ENCODE measurements at regions not wholly inside any gene's neighbourhood (a gene's known extent, or its start where the extent isn't known, plus 50 kb on each side); places are given as distances from the start of the nearest gene placed in this dataset.

DNA sequence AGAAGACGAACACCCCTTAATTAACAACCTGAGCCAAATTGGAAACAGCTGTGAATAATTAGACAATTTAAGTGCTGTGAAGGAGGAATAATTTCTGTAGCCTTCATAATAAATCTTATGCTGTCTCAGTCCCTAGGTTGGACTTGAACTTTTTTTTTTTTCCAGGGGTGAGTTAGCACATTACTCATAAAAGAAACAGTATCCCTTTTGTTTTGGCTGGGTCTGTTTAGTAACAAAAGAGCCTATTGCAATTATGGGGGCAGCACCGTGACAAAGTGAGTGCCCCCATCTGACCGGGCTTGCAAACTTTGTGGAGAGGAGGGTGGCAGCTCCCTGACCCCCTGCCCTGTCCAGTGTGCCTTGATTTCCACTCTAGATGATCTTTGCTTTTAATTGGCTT is 167.4 kb downstream of the DICER1 start (continued):
- TF ChIP-seq, protein P1, sequence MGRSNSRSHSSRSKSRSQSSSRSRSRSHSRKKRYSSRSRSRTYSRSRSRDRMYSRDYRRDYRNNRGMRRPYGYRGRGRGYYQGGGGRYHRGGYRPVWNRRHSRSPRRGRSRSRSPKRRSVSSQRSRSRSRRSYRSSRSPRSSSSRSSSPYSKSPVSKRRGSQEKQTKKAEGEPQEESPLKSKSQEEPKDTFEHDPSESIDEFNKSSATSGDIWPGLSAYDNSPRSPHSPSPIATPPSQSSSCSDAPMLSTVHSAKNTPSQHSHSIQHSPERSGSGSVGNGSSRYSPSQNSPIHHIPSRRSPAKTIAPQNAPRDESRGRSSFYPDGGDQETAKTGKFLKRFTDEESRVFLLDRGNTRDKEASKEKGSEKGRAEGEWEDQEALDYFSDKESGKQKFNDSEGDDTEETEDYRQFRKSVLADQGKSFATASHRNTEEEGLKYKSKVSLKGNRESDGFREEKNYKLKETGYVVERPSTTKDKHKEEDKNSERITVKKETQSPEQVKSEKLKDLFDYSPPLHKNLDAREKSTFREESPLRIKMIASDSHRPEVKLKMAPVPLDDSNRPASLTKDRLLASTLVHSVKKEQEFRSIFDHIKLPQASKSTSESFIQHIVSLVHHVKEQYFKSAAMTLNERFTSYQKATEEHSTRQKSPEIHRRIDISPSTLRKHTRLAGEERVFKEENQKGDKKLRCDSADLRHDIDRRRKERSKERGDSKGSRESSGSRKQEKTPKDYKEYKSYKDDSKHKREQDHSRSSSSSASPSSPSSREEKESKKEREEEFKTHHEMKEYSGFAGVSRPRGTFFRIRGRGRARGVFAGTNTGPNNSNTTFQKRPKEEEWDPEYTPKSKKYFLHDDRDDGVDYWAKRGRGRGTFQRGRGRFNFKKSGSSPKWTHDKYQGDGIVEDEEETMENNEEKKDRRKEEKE (IDR thresholded peaks at IDR 0.05) = no peak
- TF ChIP-seq, protein P2, sequence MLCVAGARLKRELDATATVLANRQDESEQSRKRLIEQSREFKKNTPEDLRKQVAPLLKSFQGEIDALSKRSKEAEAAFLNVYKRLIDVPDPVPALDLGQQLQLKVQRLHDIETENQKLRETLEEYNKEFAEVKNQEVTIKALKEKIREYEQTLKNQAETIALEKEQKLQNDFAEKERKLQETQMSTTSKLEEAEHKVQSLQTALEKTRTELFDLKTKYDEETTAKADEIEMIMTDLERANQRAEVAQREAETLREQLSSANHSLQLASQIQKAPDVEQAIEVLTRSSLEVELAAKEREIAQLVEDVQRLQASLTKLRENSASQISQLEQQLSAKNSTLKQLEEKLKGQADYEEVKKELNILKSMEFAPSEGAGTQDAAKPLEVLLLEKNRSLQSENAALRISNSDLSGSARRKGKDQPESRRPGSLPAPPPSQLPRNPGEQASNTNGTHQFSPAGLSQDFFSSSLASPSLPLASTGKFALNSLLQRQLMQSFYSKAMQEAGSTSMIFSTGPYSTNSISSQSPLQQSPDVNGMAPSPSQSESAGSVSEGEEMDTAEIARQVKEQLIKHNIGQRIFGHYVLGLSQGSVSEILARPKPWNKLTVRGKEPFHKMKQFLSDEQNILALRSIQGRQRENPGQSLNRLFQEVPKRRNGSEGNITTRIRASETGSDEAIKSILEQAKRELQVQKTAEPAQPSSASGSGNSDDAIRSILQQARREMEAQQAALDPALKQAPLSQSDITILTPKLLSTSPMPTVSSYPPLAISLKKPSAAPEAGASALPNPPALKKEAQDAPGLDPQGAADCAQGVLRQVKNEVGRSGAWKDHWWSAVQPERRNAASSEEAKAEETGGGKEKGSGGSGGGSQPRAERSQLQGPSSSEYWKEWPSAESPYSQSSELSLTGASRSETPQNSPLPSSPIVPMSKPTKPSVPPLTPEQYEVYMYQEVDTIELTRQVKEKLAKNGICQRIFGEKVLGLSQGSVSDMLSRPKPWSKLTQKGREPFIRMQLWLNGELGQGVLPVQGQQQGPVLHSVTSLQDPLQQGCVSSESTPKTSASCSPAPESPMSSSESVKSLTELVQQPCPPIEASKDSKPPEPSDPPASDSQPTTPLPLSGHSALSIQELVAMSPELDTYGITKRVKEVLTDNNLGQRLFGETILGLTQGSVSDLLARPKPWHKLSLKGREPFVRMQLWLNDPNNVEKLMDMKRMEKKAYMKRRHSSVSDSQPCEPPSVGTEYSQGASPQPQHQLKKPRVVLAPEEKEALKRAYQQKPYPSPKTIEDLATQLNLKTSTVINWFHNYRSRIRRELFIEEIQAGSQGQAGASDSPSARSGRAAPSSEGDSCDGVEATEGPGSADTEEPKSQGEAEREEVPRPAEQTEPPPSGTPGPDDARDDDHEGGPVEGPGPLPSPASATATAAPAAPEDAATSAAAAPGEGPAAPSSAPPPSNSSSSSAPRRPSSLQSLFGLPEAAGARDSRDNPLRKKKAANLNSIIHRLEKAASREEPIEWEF (IDR thresholded peaks at IDR 0.05; ENCODE audit: insufficient replicate concordance, low read depth, low read length) = no peak
- TF ChIP-seq, protein P3, sequence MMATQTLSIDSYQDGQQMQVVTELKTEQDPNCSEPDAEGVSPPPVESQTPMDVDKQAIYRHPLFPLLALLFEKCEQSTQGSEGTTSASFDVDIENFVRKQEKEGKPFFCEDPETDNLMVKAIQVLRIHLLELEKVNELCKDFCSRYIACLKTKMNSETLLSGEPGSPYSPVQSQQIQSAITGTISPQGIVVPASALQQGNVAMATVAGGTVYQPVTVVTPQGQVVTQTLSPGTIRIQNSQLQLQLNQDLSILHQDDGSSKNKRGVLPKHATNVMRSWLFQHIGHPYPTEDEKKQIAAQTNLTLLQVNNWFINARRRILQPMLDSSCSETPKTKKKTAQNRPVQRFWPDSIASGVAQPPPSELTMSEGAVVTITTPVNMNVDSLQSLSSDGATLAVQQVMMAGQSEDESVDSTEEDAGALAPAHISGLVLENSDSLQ (IDR thresholded peaks at IDR 0.05) = no peak
- TF ChIP-seq TAF1 (IDR thresholded peaks at IDR 0.05; ENCODE audit: borderline replicate concordance, low read depth, low read length) = no peak

Data from GM12878 (cell line).